CD4-positive, alpha-beta memory T cell (primary cell): ENCODE measurements at regions not wholly inside any gene's neighbourhood (a gene's known extent, or its start where the extent isn't known, plus 50 kb on each side); places are given as distances from the start of the nearest gene placed in this dataset.
A peak's percentile ranks its signal among the peaks of the same experiment; 100 is the strongest.

Experiments used
- CTCF ChIA-PET: fragments of 350-600 bp; sonication (Branson Sonifier 250); formaldehyde crosslinking; loops from one replicate; lab custom pipeline; 2021; ENCODE audit warnings: inconsistent platforms; ENCODE audit not compliant: partially characterized antibody; lab: Charles Lee
- POLR2A ChIA-PET: fragments of 350-600 bp; sonication (Branson Sonifier 250); formaldehyde crosslinking; loops from one replicate; lab custom pipeline; 2021; ENCODE audit not compliant: partially characterized antibody; lab: Charles Lee
- DNase-seq, 5 donors: peaks; one replicate each; pipeline versions ENCODE4 v3.0.0 to v3.0.0-alpha.2; 2020 to 2022; ENCODE audit warnings: mixed read lengths in 1 of 5
- H3K27ac ChIP-seq: one replicate; pipeline ENCODE4 v1.7.0; 2013; ENCODE audit warnings: low read depth, low read length
- H3K27me3 ChIP-seq: 2 replicates; pipeline ENCODE4 v1.7.0; 2013; ENCODE audit warnings: mild to moderate bottlenecking, low read length, moderate library complexity; ENCODE audit not compliant: insufficient read depth
- H3K36me3 ChIP-seq: 2 replicates; pipeline ENCODE4 v1.7.0; 2013; ENCODE audit warnings: mild to moderate bottlenecking, low read length, moderate library complexity; ENCODE audit not compliant: insufficient read depth
- H3K4me1 ChIP-seq: 2 replicates; pipeline ENCODE4 v1.7.0; 2013; ENCODE audit warnings: mild to moderate bottlenecking, low read length, moderate library complexity; ENCODE audit not compliant: insufficient read depth
- H3K4me3 ChIP-seq, 2 donors: one replicate each; pipeline ENCODE4 v1.7.0; 2013; ENCODE audit warnings: low read length in 2 of 2, mild to moderate bottlenecking in 1 of 2
- H3K9me3 ChIP-seq, 2 donors: one replicate each; pipeline ENCODE4 v1.7.0; 2013; ENCODE audit warnings: low read length in 2 of 2, control low read depth in 1 of 2; ENCODE audit not compliant: control insufficient read depth in 1 of 2
- H3K27ac Mint-ChIP-seq, 7 donors: one replicate each; pipeline ENCODE4 v1.8.0; 2020 to 2021; ENCODE audit warnings: mixed read lengths in 7 of 7, mild to moderate bottlenecking in 6 of 7, inconsistent platforms in 3 of 7, moderate library complexity in 3 of 7
- H3K27me3 Mint-ChIP-seq, 2 donors: one replicate each; pipeline ENCODE4 v1.8.0; 2020 to 2021; ENCODE audit warnings: mixed read lengths in 2 of 2
- H3K36me3 Mint-ChIP-seq, 2 donors: one replicate each; pipeline ENCODE4 v1.8.0; 2020 to 2021; ENCODE audit warnings: mixed read lengths in 2 of 2, inconsistent platforms in 1 of 2, mild to moderate bottlenecking in 1 of 2
- H3K4me1 Mint-ChIP-seq, 4 donors: one replicate each; pipeline ENCODE4 v1.8.0; 2020 to 2021; ENCODE audit warnings: mixed read lengths in 4 of 4, mild to moderate bottlenecking in 1 of 4
- H3K4me3 Mint-ChIP-seq, 8 donors: one replicate each; pipeline ENCODE4 v1.8.0; 2020 to 2021; ENCODE audit warnings: mixed read lengths in 8 of 8, mild to moderate bottlenecking in 7 of 8, moderate library complexity in 6 of 8, inconsistent platforms in 3 of 8
- H3K9me3 Mint-ChIP-seq, 8 donors: one replicate each; pipeline ENCODE4 v1.8.0; 2020 to 2021; ENCODE audit warnings: mixed read lengths in 8 of 8, mild to moderate bottlenecking in 5 of 8, inconsistent platforms in 3 of 8, moderate library complexity in 1 of 8
- intact Hi-C: fragments of 100-400 bp; cut with micrococcal nuclease; formaldehyde crosslinking; loops from one replicate; pipeline ENCODE4 v1.15.1; 2023

DNA sequence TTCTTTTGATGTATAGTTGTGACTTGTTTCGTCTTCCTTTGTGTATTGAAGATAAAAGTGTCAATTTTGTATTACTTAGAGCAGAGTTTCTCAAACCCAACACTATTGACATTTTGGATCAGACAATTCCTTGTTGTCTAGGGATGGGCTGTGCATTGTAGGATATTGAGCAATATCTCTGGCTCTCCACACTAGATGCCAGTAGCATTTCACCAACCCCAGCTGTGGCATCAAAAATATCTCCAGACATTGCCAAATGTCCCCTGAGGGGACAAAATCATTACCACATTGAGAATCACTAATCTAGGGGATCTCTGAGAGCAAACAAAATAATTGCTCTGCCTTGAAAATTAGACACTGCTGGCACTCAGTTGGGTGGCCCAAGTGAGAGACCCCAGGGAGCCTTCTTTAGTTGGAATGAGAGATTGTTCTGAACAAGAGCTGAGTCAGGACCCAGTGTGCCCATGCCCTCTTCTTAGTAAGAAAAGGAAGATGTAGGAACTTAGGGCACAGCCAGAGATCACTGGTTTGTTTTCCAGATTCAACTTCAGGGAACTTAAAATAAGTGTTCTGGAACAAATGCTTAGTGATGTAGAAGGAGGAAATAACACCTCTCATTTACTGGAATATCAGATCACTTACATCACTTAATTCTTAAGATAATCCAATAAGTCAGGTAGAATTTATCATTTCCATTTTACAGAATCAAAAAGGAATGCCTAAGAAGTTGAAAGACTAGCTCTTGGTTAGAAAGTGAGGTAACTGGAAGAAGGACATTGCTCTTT lies 466.6 kb upstream of the TNP1 start:
- ChIA-PET CTCF (no interaction called here), POLR2A (no interaction called here)
- Mint-ChIP-seq H3K27ac (no peak overlapping the region), H3K4me3 (no peak overlapping the region), H3K4me1 (no peaks in the 10 kb centered on the region), H3K36me3 (peaks cover 13 to 16% of the 10 kb centered on the region in 2 donors), H3K9me3 (peaks cover 2 to 13% (median 9%) of the 10 kb centered on the region in 8 donors), H3K27me3 (peaks cover 0 to 1% of the 10 kb centered on the region in 2 donors)
- intact Hi-C loops, result no loop called here
- Histone ChIP-seq H3K27ac (no peak overlapping the region), H3K4me1 (no peaks in the 10 kb centered on the region), H3K4me3 (no peak overlapping the region), H3K27me3 (no peaks in the 10 kb centered on the region), H3K9me3 (no peaks in the 10 kb centered on the region), H3K36me3 (no peaks in the 10 kb centered on the region)
- no peak for DNase-seq

GRCh38 chr2:217325816-217326215 lies 466.0 kb upstream of the TNP1 start:
- H3K4me1 Mint-ChIP-seq, result no peaks in the 10 kb centered on the region
- Histone ChIP-seq H3K27ac (no peak overlapping the region), H3K27me3 (no peaks in the 10 kb centered on the region), H3K4me1 (no peaks in the 10 kb centered on the region), H3K4me3 (no peak overlapping the region), H3K9me3 (no peaks in the 10 kb centered on the region), H3K36me3 (no peaks in the 10 kb centered on the region)
- ChIA-PET CTCF (no interaction called here), POLR2A (no interaction called here)
- no peak for DNase-seq
- no peak overlapping the region for H3K27ac Mint-ChIP-seq
- peaks cover 13 to 16% of the 10 kb centered on the region in 2 donors for H3K36me3 Mint-ChIP-seq
- H3K4me3 Mint-ChIP-seq, result peak overlapping the region in 1 of 8 donors; percentile 60
- peaks cover 2 to 13% (median 9%) of the 10 kb centered on the region in 8 donors for H3K9me3 Mint-ChIP-seq
- intact Hi-C loops, result no loop called here
- peaks cover 0 to 1% of the 10 kb centered on the region in 2 donors for H3K27me3 Mint-ChIP-seq

GRCh38 chr2:217325251-217325650 lies 465.4 kb upstream of the TNP1 start:
- no peak for DNase-seq
- Histone ChIP-seq H3K36me3 (no peaks in the 10 kb centered on the region), H3K27me3 (no peaks in the 10 kb centered on the region), H3K4me3 (no peak overlapping the region), H3K9me3 (no peaks in the 10 kb centered on the region), H3K4me1 (no peaks in the 10 kb centered on the region), H3K27ac (no peak overlapping the region)
- peaks cover 2 to 13% (median 9%) of the 10 kb centered on the region in 8 donors for H3K9me3 Mint-ChIP-seq
- H3K27ac Mint-ChIP-seq, result no peak overlapping the region
- intact Hi-C loops, result no loop called here
- peaks cover 0 to 1% of the 10 kb centered on the region in 2 donors for H3K27me3 Mint-ChIP-seq
- no peak overlapping the region for H3K4me3 Mint-ChIP-seq
- POLR2A ChIA-PET, result no interaction called here
- H3K36me3 Mint-ChIP-seq, result peaks cover 13 to 16% of the 10 kb centered on the region in 2 donors
- no peaks in the 10 kb centered on the region for H3K4me1 Mint-ChIP-seq
- CTCF ChIA-PET, result no interaction called here

DNA sequence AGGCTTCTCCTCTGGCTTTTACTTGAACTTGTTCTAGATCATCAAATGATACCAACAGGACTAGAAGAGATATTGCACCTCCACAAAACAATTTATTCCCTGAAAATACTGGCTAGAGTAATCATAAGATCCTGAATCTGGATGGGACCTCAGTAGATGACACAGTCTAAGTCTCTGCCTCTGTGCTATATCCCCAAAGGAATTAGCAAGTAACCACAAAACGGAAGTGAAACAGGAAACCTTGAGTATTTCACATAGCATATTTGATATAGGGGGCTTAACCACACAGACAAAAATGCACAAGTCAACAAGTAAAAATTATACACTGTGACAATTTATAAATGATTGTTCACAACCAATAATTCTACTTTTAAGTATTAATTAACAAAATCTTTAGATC lies 456.9 kb upstream of the TNP1 start:
- H3K9me3 Mint-ChIP-seq, result peaks cover 0 to 2% (median 0%) of the 10 kb centered on the region in 8 donors
- no peak overlapping the region for H3K4me3 Mint-ChIP-seq
- Histone ChIP-seq H3K4me3 (no peak overlapping the region), H3K27ac (no peak overlapping the region), H3K36me3 (no peaks in the 10 kb centered on the region), H3K9me3 (no peaks in the 10 kb centered on the region), H3K27me3 (no peaks in the 10 kb centered on the region), H3K4me1 (peaks cover 5% of the 10 kb centered on the region)
- no peaks in the 10 kb centered on the region for H3K36me3 Mint-ChIP-seq
- peaks cover 6 to 14% (median 12%) of the 10 kb centered on the region in 4 donors for H3K4me1 Mint-ChIP-seq
- intact Hi-C loops, result no loop called here
- no peaks in the 10 kb centered on the region for H3K27me3 Mint-ChIP-seq
- ChIA-PET POLR2A (no interaction called here), CTCF (interaction anchor here (1.5 kb wide), 1 partner anchor 13 kb away, joined by 4 read pairs; no protein-coding TSS in a partner anchor)
- H3K27ac Mint-ChIP-seq, result no peak overlapping the region
- no peak for DNase-seq

GRCh38 chr2:217314021-217314460 lies 454.2 kb upstream of the TNP1 start:
- Mint-ChIP-seq H3K27me3 (no peaks in the 10 kb centered on the region), H3K9me3 (peaks cover 0 to 2% (median 0%) of the 10 kb centered on the region in 8 donors), H3K4me1 (peaks cover 6 to 14% (median 12%) of the 10 kb centered on the region in 4 donors), H3K4me3 (no peak overlapping the region), H3K27ac (no peak overlapping the region), H3K36me3 (peaks cover 0 to 8% of the 10 kb centered on the region in 2 donors)
- ChIA-PET POLR2A (no interaction called here), CTCF (no interaction called here)
- intact Hi-C loops, result no loop called here
- H3K4me3 ChIP-seq, result no peak overlapping the region
- H3K27ac ChIP-seq, result no peak overlapping the region
- H3K36me3 ChIP-seq, result no peaks in the 10 kb centered on the region
- no peak for DNase-seq
- H3K27me3 ChIP-seq, result no peaks in the 10 kb centered on the region
- peaks cover 5% of the 10 kb centered on the region for H3K4me1 ChIP-seq
- H3K9me3 ChIP-seq, result no peaks in the 10 kb centered on the region

DNA sequence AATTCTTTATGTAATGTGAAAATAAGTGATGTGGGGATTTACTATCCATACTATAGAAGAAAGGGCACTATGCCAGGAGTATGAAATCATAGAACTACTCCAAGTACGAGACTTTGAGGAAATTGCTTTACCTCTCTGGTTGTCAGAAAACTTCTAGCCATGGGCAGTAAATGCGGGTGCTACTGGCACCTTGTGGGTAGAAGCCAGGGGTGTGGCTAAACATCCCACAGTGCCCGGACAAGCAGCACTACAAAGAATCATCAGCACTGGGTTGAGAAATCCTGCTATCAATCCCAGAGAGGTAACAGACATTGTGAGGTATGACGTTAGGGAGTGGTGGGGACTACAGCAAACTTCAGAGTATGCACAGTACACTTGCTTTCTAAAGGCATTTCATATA lies 453.5 kb upstream of the TNP1 start:
- Histone ChIP-seq H3K36me3 (no peaks in the 10 kb centered on the region), H3K4me3 (no peak overlapping the region), H3K27me3 (no peaks in the 10 kb centered on the region), H3K9me3 (no peaks in the 10 kb centered on the region), H3K27ac (no peak overlapping the region), H3K4me1 (peaks cover 2% of the 10 kb centered on the region)
- Mint-ChIP-seq H3K4me3 (no peak overlapping the region), H3K27ac (no peak overlapping the region), H3K9me3 (peaks cover 0 to 2% (median 0%) of the 10 kb centered on the region in 8 donors), H3K36me3 (peaks cover 0 to 8% of the 10 kb centered on the region in 2 donors), H3K27me3 (no peaks in the 10 kb centered on the region), H3K4me1 (peaks cover 6 to 14% (median 12%) of the 10 kb centered on the region in 4 donors)
- intact Hi-C loops, result no loop called here
- POLR2A ChIA-PET, result no interaction called here
- no peak for DNase-seq
- CTCF ChIA-PET, result no interaction called here

- Mint-ChIP-seq H3K27me3 (no peaks in the 10 kb centered on the region), H3K4me1 (no peaks in the 10 kb centered on the region), H3K36me3 (peaks cover 0 to 8% of the 10 kb centered on the region in 2 donors), H3K4me3 (no peak overlapping the region), H3K9me3 (peaks cover 0 to 4% (median 0%) of the 10 kb centered on the region in 8 donors), H3K27ac (no peak overlapping the region)
- Histone ChIP-seq H3K27ac (no peak overlapping the region), H3K27me3 (no peaks in the 10 kb centered on the region), H3K9me3 (no peaks in the 10 kb centered on the region), H3K4me1 (no peaks in the 10 kb centered on the region), H3K4me3 (no peak overlapping the region), H3K36me3 (no peaks in the 10 kb centered on the region)
- intact Hi-C loops, result no loop called here
- no peak for DNase-seq
- ChIA-PET POLR2A (no interaction called here), CTCF (no interaction called here)
Observed at GRCh38 chr2:217309056-217309455, 449.2 kb upstream of the TNP1 start.
